Loucy (cell line): ENCODE measurements at regions not wholly inside any gene's neighbourhood (a gene's known extent, or its start where the extent isn't known, plus 50 kb on each side); places are given as distances from the start of the nearest gene placed in this dataset.

Source experiments
- H2AFZ ChIP-seq: fragments of 200-600 bp; sonication (generic); 2 replicates; pipeline ENCODE4 v1.6.0; 2016; ENCODE audit warnings: antibody characterized with exemption, mild to moderate bottlenecking, low read length, moderate library complexity
- H3F3A ChIP-seq: fragments of 200-600 bp; 2 replicates; pipeline ENCODE4 v1.6.0; 2016; ENCODE audit warnings: antibody characterized with exemption, low read depth, mild to moderate bottlenecking
- H3K27me3 ChIP-seq: fragments of 200-600 bp; sonication (generic); 2 replicates; pipeline ENCODE4 v1.6.1; 2014; ENCODE audit warnings: low read length, mild to moderate bottlenecking; ENCODE audit not compliant: insufficient read depth, poor library complexity, severe bottlenecking
- H3K36me3 ChIP-seq: fragments of 200-600 bp; sonication (generic); 2 replicates; pipeline ENCODE4 v1.6.1; 2016; ENCODE audit warnings: low read length; ENCODE audit not compliant: insufficient read depth
- H3K4me1 ChIP-seq: fragments of 200-600 bp; sonication (generic); 2 replicates; pipeline ENCODE4 v1.5.1; 2014; ENCODE audit warnings: low read length, mild to moderate bottlenecking; ENCODE audit not compliant: insufficient read depth, poor library complexity, severe bottlenecking
- H3K4me2 ChIP-seq: fragments of 200-600 bp; sonication (generic); 2 replicates; pipeline ENCODE4 v1.6.0; 2014; ENCODE audit warnings: antibody characterized with exemption, low read length, low read depth, mild to moderate bottlenecking; ENCODE audit not compliant: poor library complexity, severe bottlenecking
- H3K4me3 ChIP-seq: fragments of 200-600 bp; sonication (generic); 2 replicates; pipeline ENCODE4 v1.5.1; 2014; ENCODE audit warnings: low read length, mild to moderate bottlenecking, mixed read lengths; ENCODE audit not compliant: poor library complexity, severe bottlenecking
- H3K79me2 ChIP-seq: fragments of 200-600 bp; sonication (generic); 2 replicates; pipeline ENCODE4 v1.6.1; 2014; ENCODE audit warnings: low read length; ENCODE audit not compliant: insufficient read depth
- H3K9ac ChIP-seq: fragments of 200-600 bp; sonication (generic); 2 replicates; pipeline ENCODE4 v1.6.0; 2014; ENCODE audit warnings: mild to moderate bottlenecking, low read depth, low read length, moderate library complexity; ENCODE audit not compliant: poor library complexity, severe bottlenecking
- H3K9me2 ChIP-seq: fragments of 200-600 bp; sonication (generic); replicated peaks from 2 replicates; pipeline ENCODE4 v1.6.1; 2016; ENCODE audit warnings: low read depth, low read length, mixed read lengths
- H3K9me3 ChIP-seq: fragments of 200-600 bp; sonication (generic); 2 replicates; pipeline ENCODE4 v1.6.1; 2014; ENCODE audit warnings: mild to moderate bottlenecking, antibody characterized with exemption, low read length, low read depth; ENCODE audit not compliant: insufficient read depth
- H4K20me1 ChIP-seq: fragments of 200-600 bp; sonication (generic); 2 replicates; pipeline ENCODE4 v1.6.0; 2014; ENCODE audit warnings: antibody characterized with exemption, low read length, mild to moderate bottlenecking; ENCODE audit not compliant: insufficient read depth, poor library complexity, severe bottlenecking
- EZH2phosphoT487 ChIP-seq: fragments of 200-600 bp; IDR thresholded peaks from 2 replicates; pipeline ENCODE4 v1.6.1; 2018; ENCODE audit warnings: antibody characterized with exemption, mild to moderate bottlenecking, moderate library complexity, borderline replicate concordance
- TF ChIP-seq, protein P1 (sequence below): fragments of 200-600 bp; sonication (generic); conservative IDR thresholded peaks from 2 replicates; pipeline ENCODE4 v1.5.1; 2014; ENCODE audit warnings: mild to moderate bottlenecking, antibody characterized with exemption, low read length

GRCh38 chr4:13174001-13174400, 310.1 kb downstream of the RAB28 start:
- TF ChIP-seq, protein P1, sequence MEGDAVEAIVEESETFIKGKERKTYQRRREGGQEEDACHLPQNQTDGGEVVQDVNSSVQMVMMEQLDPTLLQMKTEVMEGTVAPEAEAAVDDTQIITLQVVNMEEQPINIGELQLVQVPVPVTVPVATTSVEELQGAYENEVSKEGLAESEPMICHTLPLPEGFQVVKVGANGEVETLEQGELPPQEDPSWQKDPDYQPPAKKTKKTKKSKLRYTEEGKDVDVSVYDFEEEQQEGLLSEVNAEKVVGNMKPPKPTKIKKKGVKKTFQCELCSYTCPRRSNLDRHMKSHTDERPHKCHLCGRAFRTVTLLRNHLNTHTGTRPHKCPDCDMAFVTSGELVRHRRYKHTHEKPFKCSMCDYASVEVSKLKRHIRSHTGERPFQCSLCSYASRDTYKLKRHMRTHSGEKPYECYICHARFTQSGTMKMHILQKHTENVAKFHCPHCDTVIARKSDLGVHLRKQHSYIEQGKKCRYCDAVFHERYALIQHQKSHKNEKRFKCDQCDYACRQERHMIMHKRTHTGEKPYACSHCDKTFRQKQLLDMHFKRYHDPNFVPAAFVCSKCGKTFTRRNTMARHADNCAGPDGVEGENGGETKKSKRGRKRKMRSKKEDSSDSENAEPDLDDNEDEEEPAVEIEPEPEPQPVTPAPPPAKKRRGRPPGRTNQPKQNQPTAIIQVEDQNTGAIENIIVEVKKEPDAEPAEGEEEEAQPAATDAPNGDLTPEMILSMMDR = no peak
- H4K20me1 ChIP-seq = no peaks in the 10 kb centered on the region

GRCh38 chr4:13171292-13172057, 312.7 kb downstream of the RAB28 start:
- no peak overlapping the region for H3K4me3 ChIP-seq
- no peaks in the 10 kb centered on the region for H3K4me1 ChIP-seq
- H3K9me3 ChIP-seq = no peaks in the 10 kb centered on the region
- H4K20me1 ChIP-seq = no peaks in the 10 kb centered on the region
- H3K9ac ChIP-seq = no peak overlapping the region
- no peak for TF ChIP-seq EZH2phosphoT487
- TF ChIP-seq, protein P1 = no peak
- H3K79me2 ChIP-seq = no peaks in the 10 kb centered on the region
- no peaks in the 10 kb centered on the region for H3K27me3 ChIP-seq
- no peak overlapping the region for H3K4me2 ChIP-seq
- H3F3A ChIP-seq = no peaks in the 10 kb centered on the region
- no peak overlapping the region for H2AFZ ChIP-seq
- no peaks in the 10 kb centered on the region for H3K9me2 ChIP-seq
- H3K36me3 ChIP-seq = no peaks in the 10 kb centered on the region

More at GRCh38 chr4:13174001-13174400, 310.1 kb downstream of the RAB28 start:
- no peak overlapping the region for H3K4me2 ChIP-seq
- no peak overlapping the region for H2AFZ ChIP-seq
- H3K9ac ChIP-seq = no peak overlapping the region
- no peaks in the 10 kb centered on the region for H3K36me3 ChIP-seq
- no peaks in the 10 kb centered on the region for H3K9me2 ChIP-seq
- H3K79me2 ChIP-seq = no peaks in the 10 kb centered on the region
- H3K4me3 ChIP-seq = no peak overlapping the region
- H3K9me3 ChIP-seq = no peaks in the 10 kb centered on the region
- H3K27me3 ChIP-seq = no peaks in the 10 kb centered on the region
- H3F3A ChIP-seq = no peaks in the 10 kb centered on the region
- H3K4me1 ChIP-seq = no peaks in the 10 kb centered on the region

DNA sequence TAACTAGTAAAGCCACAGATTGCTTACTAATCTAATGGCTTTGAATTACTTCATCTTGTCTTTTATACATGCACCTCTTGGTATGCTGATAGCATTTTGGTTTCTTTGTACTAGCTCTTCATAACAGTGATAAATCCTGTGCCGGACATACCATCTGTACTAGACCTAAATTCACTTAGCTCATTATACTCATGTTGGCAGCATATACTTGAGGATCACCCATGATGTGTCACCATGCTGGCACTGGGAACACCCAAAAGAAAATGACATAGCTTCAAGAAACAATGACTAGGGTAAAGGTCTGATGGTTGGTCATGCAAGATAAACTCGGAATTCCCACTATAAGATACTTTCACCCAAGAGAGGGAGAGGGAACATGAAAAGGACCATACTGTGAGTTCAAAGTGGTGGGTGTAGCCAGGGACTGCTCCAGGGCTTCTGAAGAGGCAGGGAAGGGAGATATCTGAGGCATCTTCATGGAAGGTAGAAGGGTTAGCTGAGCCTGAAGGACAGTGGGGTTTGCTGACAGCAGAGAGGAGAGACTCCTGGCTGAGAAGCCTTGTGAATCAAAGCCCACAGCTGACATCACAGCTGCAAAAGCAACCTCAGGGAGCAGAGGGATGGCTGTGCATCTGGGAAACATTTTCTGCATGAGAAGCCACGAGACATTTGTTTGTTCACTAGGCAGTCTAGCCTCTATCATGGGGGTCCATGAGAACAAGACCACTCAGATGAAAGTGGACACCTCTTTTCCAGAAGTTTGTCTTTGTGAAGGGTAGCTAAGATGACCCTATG, 314.2 kb downstream of the RAB28 start:
- Histone ChIP-seq H2AFZ (no peak overlapping the region), H3K36me3 (no peaks in the 10 kb centered on the region), H3K9me2 (no peaks in the 10 kb centered on the region), H4K20me1 (no peaks in the 10 kb centered on the region), H3F3A (no peaks in the 10 kb centered on the region), H3K4me2 (no peak overlapping the region), H3K27me3 (no peaks in the 10 kb centered on the region), H3K9ac (no peak overlapping the region), H3K79me2 (no peaks in the 10 kb centered on the region), H3K4me3 (no peak overlapping the region), H3K4me1 (no peaks in the 10 kb centered on the region), H3K9me3 (no peaks in the 10 kb centered on the region)
- TF ChIP-seq EZH2phosphoT487 = no peak
- TF ChIP-seq, protein P1 = no peak
